Astrocyte (in vitro differentiated cells and primary cell): ENCODE measurements at regions not wholly inside any gene's neighbourhood (a gene's known extent, or its start where the extent isn't known, plus 50 kb on each side); places are given as distances from the start of the nearest gene placed in this dataset.
A peak's percentile ranks its signal among the peaks of the same experiment; 100 is the strongest.

Source experiments
- DNase-seq: peaks from one replicate; pipeline ENCODE4 v3.0.0-alpha.2; 2010; ENCODE audit warnings: low read depth
- FAIRE-seq: peaks from 2 replicates; lab custom pipeline; 2011; peaks lifted over from hg19 to GRCh38; lab: Jason Lieb, UNC
- H2AFZ ChIP-seq: 2 replicates; pipeline ENCODE4 v1.6.0; 2012; ENCODE audit warnings: low read depth, low read length, inconsistent platforms
- H3K27ac ChIP-seq: 2 replicates; pipeline ENCODE4 v1.5.1; 2011; ENCODE audit warnings: low read depth, low read length, inconsistent platforms
- H3K27me3 ChIP-seq: 2 replicates; pipeline ENCODE4 v1.6.0; 2011; ENCODE audit warnings: low read length, inconsistent platforms; ENCODE audit not compliant: insufficient read depth
- H3K36me3 ChIP-seq: 2 replicates; pipeline ENCODE4 v1.5.1; 2011; ENCODE audit warnings: low read length, inconsistent platforms; ENCODE audit not compliant: insufficient read depth
- H3K4me1 ChIP-seq: 2 replicates; pipeline ENCODE4 v1.5.1; 2011; ENCODE audit warnings: low read length, inconsistent platforms; ENCODE audit not compliant: insufficient read depth
- H3K4me2 ChIP-seq: 2 replicates; pipeline ENCODE4 v1.6.0; 2012; ENCODE audit warnings: low read length, inconsistent platforms
- H3K4me3 ChIP-seq: 2 replicates; pipeline ENCODE4 v1.5.1; 2011; ENCODE audit warnings: low read depth, mild to moderate bottlenecking, low read length, inconsistent platforms; ENCODE audit not compliant: insufficient read depth
- H3K79me2 ChIP-seq: 2 replicates; pipeline ENCODE4 v1.6.0; 2012; ENCODE audit warnings: mild to moderate bottlenecking, low read length, inconsistent platforms; ENCODE audit not compliant: insufficient read depth
- H3K9ac ChIP-seq: 2 replicates; pipeline ENCODE4 v1.6.0; 2012; ENCODE audit warnings: mild to moderate bottlenecking, low read length, inconsistent platforms
- H3K9me3 ChIP-seq: 2 replicates; pipeline ENCODE4 v1.5.1; 2012; ENCODE audit warnings: low read depth, mild to moderate bottlenecking, low read length, inconsistent platforms; ENCODE audit not compliant: insufficient read depth
- H4K20me1 ChIP-seq: 2 replicates; pipeline ENCODE4 v1.6.0; 2012; ENCODE audit warnings: low read length, inconsistent platforms; ENCODE audit not compliant: insufficient read depth
- H3K27ac Mint-ChIP-seq: one replicate; pipeline ENCODE4 v1.8.0; 2021; ENCODE audit warnings: mild to moderate bottlenecking, mixed read lengths; ENCODE audit not compliant: unreplicated experiment
- H3K27me3 Mint-ChIP-seq: one replicate; pipeline ENCODE4 v1.8.0; 2021; ENCODE audit warnings: low read depth, mixed read lengths; ENCODE audit not compliant: unreplicated experiment
- H3K36me3 Mint-ChIP-seq: one replicate; pipeline ENCODE4 v1.8.0; 2021; ENCODE audit warnings: low read depth, mixed read lengths; ENCODE audit not compliant: unreplicated experiment
- H3K4me1 Mint-ChIP-seq: one replicate; pipeline ENCODE4 v1.8.0; 2021; ENCODE audit warnings: low read depth, mixed read lengths; ENCODE audit not compliant: unreplicated experiment
- H3K4me3 Mint-ChIP-seq: one replicate; pipeline ENCODE4 v1.8.0; 2021; ENCODE audit warnings: mild to moderate bottlenecking, moderate library complexity, mixed read lengths; ENCODE audit not compliant: unreplicated experiment
- H3K9me3 Mint-ChIP-seq: one replicate; pipeline ENCODE4 v1.8.0; 2021; ENCODE audit warnings: mild to moderate bottlenecking, mixed read lengths; ENCODE audit not compliant: unreplicated experiment
- EZH2 ChIP-seq: IDR thresholded peaks from 2 replicates; pipeline ENCODE4 v1.6.1; 2012; ENCODE audit warnings: mild to moderate bottlenecking, low read length, inconsistent platforms; ENCODE audit not compliant: insufficient read depth
- TF ChIP-seq, protein P1 (sequence below): IDR thresholded peaks from 2 replicates; pipeline ENCODE4 v1.5.1; 2011; ENCODE audit warnings: low read depth, mild to moderate bottlenecking, inconsistent platforms, low read length, moderate library complexity; ENCODE audit not compliant: insufficient read depth

GRCh38 chr2:225100269-225100668 is 58.0 kb upstream of the DOCK10 start:
- Histone ChIP-seq H3K27ac (peak overlapping the region; percentile 98), H3K9ac (peak overlapping the region; percentile 84), H3K4me3 (peak overlapping the region; percentile 20), H3K4me2 (peak overlapping the region; percentile 76), H3K4me1 (peaks cover 26% of the 10 kb centered on the region), H3K27me3 (no peaks in the 10 kb centered on the region), H3K9me3 (no peaks in the 10 kb centered on the region), H4K20me1 (no peaks in the 10 kb centered on the region), H2AFZ (peak overlapping the region; percentile 30), H3K79me2 (no peaks in the 10 kb centered on the region), H3K36me3 (no peaks in the 10 kb centered on the region)
- Mint-ChIP-seq H3K27ac (no peak overlapping the region), H3K9me3 (peaks cover 2% of the 10 kb centered on the region), H3K4me3 (no peak overlapping the region), H3K27me3 (no peaks in the 10 kb centered on the region), H3K4me1 (peaks cover 17% of the 10 kb centered on the region), H3K36me3 (no peaks in the 10 kb centered on the region)
- DNase-seq: peak; percentile 75
- FAIRE-seq: no peak
- TF ChIP-seq, protein P1, sequence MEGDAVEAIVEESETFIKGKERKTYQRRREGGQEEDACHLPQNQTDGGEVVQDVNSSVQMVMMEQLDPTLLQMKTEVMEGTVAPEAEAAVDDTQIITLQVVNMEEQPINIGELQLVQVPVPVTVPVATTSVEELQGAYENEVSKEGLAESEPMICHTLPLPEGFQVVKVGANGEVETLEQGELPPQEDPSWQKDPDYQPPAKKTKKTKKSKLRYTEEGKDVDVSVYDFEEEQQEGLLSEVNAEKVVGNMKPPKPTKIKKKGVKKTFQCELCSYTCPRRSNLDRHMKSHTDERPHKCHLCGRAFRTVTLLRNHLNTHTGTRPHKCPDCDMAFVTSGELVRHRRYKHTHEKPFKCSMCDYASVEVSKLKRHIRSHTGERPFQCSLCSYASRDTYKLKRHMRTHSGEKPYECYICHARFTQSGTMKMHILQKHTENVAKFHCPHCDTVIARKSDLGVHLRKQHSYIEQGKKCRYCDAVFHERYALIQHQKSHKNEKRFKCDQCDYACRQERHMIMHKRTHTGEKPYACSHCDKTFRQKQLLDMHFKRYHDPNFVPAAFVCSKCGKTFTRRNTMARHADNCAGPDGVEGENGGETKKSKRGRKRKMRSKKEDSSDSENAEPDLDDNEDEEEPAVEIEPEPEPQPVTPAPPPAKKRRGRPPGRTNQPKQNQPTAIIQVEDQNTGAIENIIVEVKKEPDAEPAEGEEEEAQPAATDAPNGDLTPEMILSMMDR: no peak
- TF ChIP-seq EZH2: no peak

- H4K20me1 ChIP-seq: no peaks in the 10 kb centered on the region
- H2AFZ ChIP-seq: no peak overlapping the region
- H3K36me3 Mint-ChIP-seq: no peaks in the 10 kb centered on the region
- H3K27me3 Mint-ChIP-seq: no peaks in the 10 kb centered on the region
- peaks cover 13% of the 10 kb centered on the region for H3K4me1 ChIP-seq
- no peak overlapping the region for H3K4me2 ChIP-seq
- TF ChIP-seq, protein P1: no peak
- no peak for TF ChIP-seq EZH2
- H3K27ac Mint-ChIP-seq: no peak overlapping the region
- no peak overlapping the region for H3K27ac ChIP-seq
- no peaks in the 10 kb centered on the region for H3K79me2 ChIP-seq
- no peaks in the 10 kb centered on the region for H3K9me3 ChIP-seq
- peaks cover 2% of the 10 kb centered on the region for H3K9me3 Mint-ChIP-seq
- H3K27me3 ChIP-seq: no peaks in the 10 kb centered on the region
- peaks cover 3% of the 10 kb centered on the region for H3K4me1 Mint-ChIP-seq
- H3K4me3 Mint-ChIP-seq: no peak overlapping the region
- DNase-seq: no peak
- no peaks in the 10 kb centered on the region for H3K36me3 ChIP-seq
- H3K4me3 ChIP-seq: no peak overlapping the region
- no peak overlapping the region for H3K9ac ChIP-seq
- FAIRE-seq: peak; percentile 32
Observed at GRCh38 chr2:225097035-225097434, 54.8 kb upstream of the DOCK10 start.
